GM12892 (cell line): ENCODE measurements at regions not wholly inside any gene's neighbourhood (a gene's known extent, or its start where the extent isn't known, plus 50 kb on each side); places are given as distances from the start of the nearest gene placed in this dataset.

Source experiments
- POLR2A ChIP-seq: IDR thresholded peaks from 2 replicates; pipeline ENCODE4 v1.6.1; 2011; ENCODE audit warnings: low read depth, low read length, control low read depth
- TAF1 ChIP-seq: IDR thresholded peaks from 2 replicates; pipeline ENCODE4 v1.6.1; 2011; ENCODE audit warnings: low read depth, mild to moderate bottlenecking, control low read depth, low read length, borderline replicate concordance

GRCh38 chr12:114866331-114866730, 182.4 kb upstream of the TBX3 start:
- TF ChIP-seq POLR2A (no peak), TAF1 (no peak)
